ENCODE measurements at regions not wholly inside any gene's neighbourhood (a gene's known extent, or its start where the extent isn't known, plus 50 kb on each side); places are given as distances from the start of the nearest gene placed in this dataset.
A peak's percentile ranks its signal among the peaks of the same experiment; 100 is the strongest.

GRCh38 chr4:128358913-128359279, 71.3 kb upstream of the PGRMC2 start:
- peak overlapping the region; percentile 94 for H3K18ac ChIP-seq (ENCODE audit: low read depth, low read length)
- H3K27me3 ChIP-seq (ENCODE audit: control insufficient read depth, insufficient read depth, low read length) = no peaks in the 10 kb centered on the region
- peak overlapping the region; percentile 87 for H4K91ac ChIP-seq (ENCODE audit: insufficient read depth, low read depth, low read length)
- peak overlapping the region; percentile 72 for H3K14ac ChIP-seq (replicated peaks; ENCODE audit: low read depth, low read length)
- peak overlapping the region; percentile 16 for H2AFZ ChIP-seq (replicated peaks; ENCODE audit: low read length, poor library complexity)
- intact Hi-C loops (cut with micrococcal nuclease) = loop anchor here (1.0 to 10.0 kb wide), 3 partner anchors 118 to 194 kb away; no protein-coding TSS in a partner anchor
- POLR2A ChIA-PET (ENCODE audit: unreplicated experiment) = no interaction called here
- peak overlapping the region; percentile 91 for H2BK15ac ChIP-seq (ENCODE audit: low read depth, low read length)
- TF ChIP-seq POLR2A (IDR thresholded peaks at IDR 0.05; ENCODE audit: low read depth, low read length) (no peak), CHD1 (IDR thresholded peaks at IDR 0.05; ENCODE audit: low read depth, low read length) (no peak), CTCF (conservative IDR thresholded peaks at IDR 0.05; ENCODE audit: low read depth, low read length) (no peak), USF2 (IDR thresholded peaks at IDR 0.05; ENCODE audit: low read depth, low read length) (no peak), BHLHE40 (IDR thresholded peaks at IDR 0.05; ENCODE audit: low read depth, low read length) (no peak), ELK1 (IDR thresholded peaks at IDR 0.05; ENCODE audit: borderline replicate concordance, low read depth, low read length) (no peak), NFE2L2 (IDR thresholded peaks at IDR 0.05; ENCODE audit: low read depth, low read length) (no peak), SMC3 (IDR thresholded peaks at IDR 0.05; ENCODE audit: low read depth, low read length) (no peak), RFX5 (IDR thresholded peaks at IDR 0.05; ENCODE audit: low read depth, low read length) (no peak), MAZ (IDR thresholded peaks at IDR 0.05; ENCODE audit: borderline replicate concordance, low read depth, low read length) (no peak), MXI1 (IDR thresholded peaks at IDR 0.05; ENCODE audit: borderline replicate concordance, low read depth, low read length) (no peak)
- H4K20me1 ChIP-seq (ENCODE audit: insufficient read depth, low read length) = 0 out of 2 replicates have a peak, but pooled peaks cover 3% of the 10 kb centered on the region
- peak overlapping the region; percentile 78; the same call in 1 of the 2 replicates for H4K5ac ChIP-seq (ENCODE audit: low read depth, low read length)
- peak overlapping the region; percentile 96 for H2BK5ac ChIP-seq (ENCODE audit: low read depth, low read length, poor library complexity, severe bottlenecking)
- no peak for DNase-seq
- peak overlapping the region; percentile 87 for H3K23ac ChIP-seq (ENCODE audit: low read depth, low read length)
- dilution Hi-C loops (cut with HindIII; ENCODE audit: low sequenced_read_pairs, unreplicated experiment) = no loop called here
- H3K4ac ChIP-seq (ENCODE audit: low read depth, low read length) = peak overlapping the region; percentile 94
- peaks cover 5 to 16% of the 10 kb centered on the region in 2 experiments; a peak in 2 of 4 replicates for H3K79me1 ChIP-seq (ENCODE audit: low read depth in 1 of 2, low read length in 2 of 2)
- CTCF ChIA-PET = no interaction called here
- in situ Hi-C loops (cut with MboI; ENCODE audit: low sequenced_read_pairs) = no loop called here
- peak overlapping the region; percentile 74 for H3K27ac ChIP-seq (ENCODE audit: insufficient read depth, low read length)
- H2BK20ac ChIP-seq (ENCODE audit: low read depth, low read length) = peak overlapping the region; percentile 99
- H3K36me3 ChIP-seq (ENCODE audit: control insufficient read depth, insufficient read depth, low read length) = no peaks in the 10 kb centered on the region
- no TSS peak for BruUV-seq (replicated peaks)
- H2AK9ac ChIP-seq (replicated peaks; ENCODE audit: low read depth, low read length, poor library complexity) = no peak overlapping the region
- ATAC-seq (ENCODE audit: low read depth) = no peak
- peak overlapping the region; percentile 7; the same call in 1 of the 2 replicates for H3K9ac ChIP-seq (ENCODE audit: low read depth, low read length)
- no peak overlapping the region for H3K4me2 ChIP-seq (ENCODE audit: low read depth, low read length)
- peak overlapping the region; percentile 95 for H2BK120ac ChIP-seq (ENCODE audit: low read depth, low read length)
- H3K9me1 ChIP-seq (ENCODE audit: insufficient read depth, low read length) = peaks cover 16% of the 10 kb centered on the region
- peaks cover 2% of the 10 kb centered on the region; the same call in 1 of the 2 replicates for H3K9me3 ChIP-seq (ENCODE audit: control insufficient read depth, insufficient read depth, low read length)
- H3K56ac ChIP-seq (ENCODE audit: extremely low read depth, insufficient read depth, low read length) = peak overlapping the region; percentile 74
- peaks cover 37% of the 10 kb centered on the region for H3K4me1 ChIP-seq (ENCODE audit: control insufficient read depth, insufficient read depth, low read length)
- no peak overlapping the region for H3K4me3 ChIP-seq (ENCODE audit: insufficient read depth, low read depth, low read length)
- WGBS, 2 experiments (ENCODE audit: extremely low coverage in 2 of 2, insufficient read length in 1 of 2) = no CpG with 5 or more reads among the region's 2 CpGs
- peak overlapping the region; percentile 88 for H2AK5ac ChIP-seq (ENCODE audit: low read depth, low read length)
- peak overlapping the region; percentile 72 to 77 for H4K8ac ChIP-seq (ENCODE audit: low read depth in 2 of 2, low read length in 2 of 2)

Measured in IMR-90 (cell line).